ENCODE measurements at regions not wholly inside any gene's neighbourhood (a gene's known extent, or its start where the extent isn't known, plus 50 kb on each side); places are given as distances from the start of the nearest gene placed in this dataset.

DNA sequence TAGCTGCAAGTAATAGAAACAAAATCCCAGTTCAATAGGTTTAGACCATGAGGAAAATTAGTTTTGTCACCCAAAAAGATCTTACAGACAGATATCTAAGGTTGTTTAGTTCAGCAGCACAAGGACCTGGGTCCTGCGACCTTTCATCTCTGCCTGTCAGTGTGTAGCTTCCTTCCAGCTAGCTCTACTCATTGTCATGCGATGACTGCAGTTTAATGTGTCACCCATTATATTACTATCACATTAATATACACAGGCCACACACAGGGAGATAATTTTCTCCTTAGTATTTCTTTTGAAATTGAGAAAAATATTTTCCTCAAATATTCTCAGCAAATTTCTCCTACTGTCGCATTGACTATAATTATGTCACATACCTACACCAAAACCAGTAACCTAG lies 232.1 kb upstream of the ARSJ start:
- H3K4me3 ChIP-seq (ENCODE audit: extremely low read depth in 1 of 4, insufficient read depth in 2 of 4, low read depth in 3 of 4, low read length in 4 of 4), result no peak overlapping the region
- 84% methylated on average over 3 of the region's 3 CpGs; no CpG with 5 or more reads in 1 of the 2 experiments for WGBS, 2 experiments (ENCODE audit: extremely low coverage in 1 of 2, insufficient coverage in 1 of 2, insufficient read length in 1 of 2, insufficient replicate concordance in 2 of 2, low coverage in 1 of 2, low lambda C conversion rate in 2 of 2, missing lambda C conversion rate in 1 of 2)
- H4K91ac ChIP-seq (replicated peaks; ENCODE audit: insufficient read length, low read length), result no peak overlapping the region
- H2BK12ac ChIP-seq (ENCODE audit: low read depth, low read length), result no peak overlapping the region
- no peak for FAIRE-seq
- no peak overlapping the region for H2AK5ac ChIP-seq (ENCODE audit: low read depth, low read length)
- H3K56ac ChIP-seq (replicated peaks; ENCODE audit: insufficient read length, low read depth, low read length), result no peak overlapping the region
- H3K27ac ChIP-seq (ENCODE audit: low read depth, low read length), result no peak overlapping the region
- DNase-seq (ENCODE audit: low read depth in 1 of 2, low spot score in 2 of 2), result no peak
- no peak overlapping the region for H2BK5ac ChIP-seq (ENCODE audit: low read depth, low read length)
- H2BK15ac ChIP-seq (ENCODE audit: low read length), result no peak overlapping the region
- no peaks in the 10 kb centered on the region for H3K79me1 ChIP-seq (ENCODE audit: low read depth, low read length)
- no peaks in the 10 kb centered on the region for H4K20me1 ChIP-seq (replicated peaks in 1 of 2; ENCODE audit: control insufficient read depth in 1 of 2, insufficient read depth in 2 of 2, low read length in 2 of 2)
- CTCF ChIA-PET (ENCODE audit: partially characterized antibody), result no interaction called here
- no peak overlapping the region for H2BK120ac ChIP-seq (replicated peaks; ENCODE audit: low read depth, low read length)
- no peaks in the 10 kb centered on the region for H3K9me3 ChIP-seq (ENCODE audit: insufficient read depth in 2 of 2, low read depth in 1 of 2, low read length in 1 of 2)
- no peak overlapping the region for H3K18ac ChIP-seq (ENCODE audit: extremely low read depth, low read length)
- H3K9ac ChIP-seq (replicated peaks in 1 of 4; ENCODE audit: extremely low read depth in 1 of 4, low read depth in 3 of 4, low read length in 3 of 4), result no peak overlapping the region
- H3K79me2 ChIP-seq (ENCODE audit: control insufficient read depth in 1 of 2, insufficient read depth in 2 of 2, low read length in 2 of 2), result no peaks in the 10 kb centered on the region
- no peak overlapping the region for H2BK20ac ChIP-seq (ENCODE audit: low read length)
- H3K23ac ChIP-seq (ENCODE audit: insufficient read length), result no peak overlapping the region
- no peak overlapping the region for H3K14ac ChIP-seq (ENCODE audit: insufficient read length)
- H3K4me1 ChIP-seq (replicated peaks in 1 of 4; ENCODE audit: control insufficient read depth in 3 of 4, insufficient read depth in 4 of 4, low read length in 3 of 4), result no peaks in the 10 kb centered on the region
- H3K23me2 ChIP-seq (ENCODE audit: low read depth, low read length), result no peaks in the 10 kb centered on the region
- H3K27me3 ChIP-seq (replicated peaks in 1 of 4; ENCODE audit: control insufficient read depth in 3 of 4, extremely low read depth in 1 of 4, insufficient read depth in 3 of 4, low read length in 3 of 4), result peaks cover 0 to 1% (median 0%) of the 10 kb centered on the region in 4 experiments; a peak in 1 of 7 replicates
- TF ChIP-seq GABPA (IDR thresholded peaks at IDR 0.05; ENCODE audit: borderline replicate concordance, insufficient read depth, low read length), result no peak
- no peak for TF ChIP-seq TEAD4 (IDR thresholded peaks at IDR 0.05; ENCODE audit: low read depth, low read length)
- TF ChIP-seq ZNF274 (IDR thresholded peaks at IDR 0.05; ENCODE audit: borderline replicate concordance, extremely low read depth, low read length), result no peak
- TF ChIP-seq SIX5 (IDR thresholded peaks at IDR 0.05; ENCODE audit: low read depth, low read length), result no peak
- no peak for TF ChIP-seq NANOG (IDR thresholded peaks at IDR 0.05; ENCODE audit: insufficient read depth, low read depth, low read length, poor library complexity, severe bottlenecking)
- TF ChIP-seq GTF2F1 (IDR thresholded peaks at IDR 0.05; ENCODE audit: borderline replicate concordance, low read depth, low read length), result no peak
- TF ChIP-seq RXRA (IDR thresholded peaks at IDR 0.05; ENCODE audit: insufficient read depth, low read depth, low read length), result no peak
- no peak for TF ChIP-seq BACH1 (IDR thresholded peaks at IDR 0.05; ENCODE audit: low read length)
- no peak for TF ChIP-seq PHF8 (conservative IDR thresholded peaks at IDR 0.05; ENCODE audit: low read depth, low read length)
- no peak for TF ChIP-seq KDM5A (IDR thresholded peaks at IDR 0.05; ENCODE audit: low read length)
- no peak for TF ChIP-seq SP1 (IDR thresholded peaks at IDR 0.05; ENCODE audit: low read depth, low read length)
- TF ChIP-seq, protein P1, sequence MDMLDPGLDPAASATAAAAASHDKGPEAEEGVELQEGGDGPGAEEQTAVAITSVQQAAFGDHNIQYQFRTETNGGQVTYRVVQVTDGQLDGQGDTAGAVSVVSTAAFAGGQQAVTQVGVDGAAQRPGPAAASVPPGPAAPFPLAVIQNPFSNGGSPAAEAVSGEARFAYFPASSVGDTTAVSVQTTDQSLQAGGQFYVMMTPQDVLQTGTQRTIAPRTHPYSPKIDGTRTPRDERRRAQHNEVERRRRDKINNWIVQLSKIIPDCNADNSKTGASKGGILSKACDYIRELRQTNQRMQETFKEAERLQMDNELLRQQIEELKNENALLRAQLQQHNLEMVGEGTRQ (IDR thresholded peaks at IDR 0.05; ENCODE audit: low read length), result no peak
- TF ChIP-seq SRF (IDR thresholded peaks at IDR 0.05; ENCODE audit: low read depth, low read length), result no peak
- no peak for TF ChIP-seq SP4 (IDR thresholded peaks at IDR 0.05; ENCODE audit: low read length)
- H2AFZ ChIP-seq (ENCODE audit: low read length), result no peak overlapping the region
- no peak overlapping the region for H4K8ac ChIP-seq (ENCODE audit: extremely low read depth, insufficient read depth, low read length)
- POLR2A ChIA-PET (ENCODE audit: partially characterized antibody), result no interaction called here
- H3K4ac ChIP-seq (replicated peaks; ENCODE audit: insufficient read length, low read depth, low read length), result no peak overlapping the region
- H4K5ac ChIP-seq (ENCODE audit: insufficient read length, low read depth, low read length), result no peak overlapping the region
- no peak overlapping the region for H3K4me2 ChIP-seq (ENCODE audit: insufficient read depth in 1 of 2, low read depth in 2 of 2, low read length in 2 of 2)
- no peaks in the 10 kb centered on the region for H3K36me3 ChIP-seq (ENCODE audit: control insufficient read depth in 2 of 4, insufficient read depth in 4 of 4, low read length in 3 of 4)

All from H1 (cell line).